Glutamatergic neuron (in vitro differentiated cells): ENCODE measurements at regions not wholly inside any gene's neighbourhood (a gene's known extent, or its start where the extent isn't known, plus 50 kb on each side); places are given as distances from the start of the nearest gene placed in this dataset.

Source experiments
- DNase-seq: peaks from one replicate; pipeline ENCODE4 v3.0.0; 2022
- H3K27ac Mint-ChIP-seq: one replicate; pipeline ENCODE4 v1.8.0; 2020; ENCODE audit warnings: mild to moderate bottlenecking, mixed read lengths, inconsistent platforms; ENCODE audit not compliant: unreplicated experiment
- H3K27me3 Mint-ChIP-seq: one replicate; pipeline ENCODE4 v1.8.0; 2020; ENCODE audit warnings: mild to moderate bottlenecking, moderate library complexity, mixed read lengths, inconsistent platforms; ENCODE audit not compliant: unreplicated experiment
- H3K36me3 Mint-ChIP-seq: one replicate; pipeline ENCODE4 v1.8.0; 2020; ENCODE audit warnings: mild to moderate bottlenecking, mixed read lengths, inconsistent platforms; ENCODE audit not compliant: unreplicated experiment
- H3K4me1 Mint-ChIP-seq: one replicate; pipeline ENCODE4 v1.8.0; 2020; ENCODE audit warnings: mild to moderate bottlenecking, low read depth, mixed read lengths, inconsistent platforms; ENCODE audit not compliant: unreplicated experiment
- H3K4me3 Mint-ChIP-seq: one replicate; pipeline ENCODE4 v1.8.0; 2020; ENCODE audit warnings: mild to moderate bottlenecking, mixed read lengths, inconsistent platforms; ENCODE audit not compliant: unreplicated experiment
- H3K9me3 Mint-ChIP-seq: one replicate; pipeline ENCODE4 v1.8.0; 2020; ENCODE audit warnings: mild to moderate bottlenecking, moderate library complexity, mixed read lengths, inconsistent platforms; ENCODE audit not compliant: unreplicated experiment
- CTCF ChIP-seq: fragments of 200-600 bp; sonication (generic); IDR thresholded peaks from one replicate; pipeline ENCODE4 v1.5.0; 2021; ENCODE audit not compliant: partially characterized antibody, unreplicated experiment

GRCh38 chr6:74991573-74992332 is 214.1 kb downstream of the COL12A1 start:
- peaks cover 6% of the 10 kb centered on the region for H3K36me3 Mint-ChIP-seq
- H3K9me3 Mint-ChIP-seq: no peaks in the 10 kb centered on the region
- no peak overlapping the region for H3K27ac Mint-ChIP-seq
- H3K4me1 Mint-ChIP-seq: no peaks in the 10 kb centered on the region
- no peak for TF ChIP-seq CTCF
- H3K27me3 Mint-ChIP-seq: no peaks in the 10 kb centered on the region
- DNase-seq: no peak
- H3K4me3 Mint-ChIP-seq: no peak overlapping the region

- H3K4me3 Mint-ChIP-seq: no peak overlapping the region
Measured at GRCh38 chr6:74979065-74979766, 226.6 kb downstream of the COL12A1 start.

GRCh38 chr6:74976701-74977100 is 229.2 kb downstream of the COL12A1 start:
- no peaks in the 10 kb centered on the region for H3K4me1 Mint-ChIP-seq
- no peak for TF ChIP-seq CTCF
- no peak overlapping the region for H3K4me3 Mint-ChIP-seq
- DNase-seq: no peak
- H3K9me3 Mint-ChIP-seq: no peaks in the 10 kb centered on the region
- H3K36me3 Mint-ChIP-seq: no peaks in the 10 kb centered on the region
- H3K27ac Mint-ChIP-seq: no peak overlapping the region
- no peaks in the 10 kb centered on the region for H3K27me3 Mint-ChIP-seq

More at GRCh38 chr6:74979065-74979766, 226.6 kb downstream of the COL12A1 start:
- no peaks in the 10 kb centered on the region for H3K36me3 Mint-ChIP-seq
- H3K4me1 Mint-ChIP-seq: no peaks in the 10 kb centered on the region
- DNase-seq: no peak
- TF ChIP-seq CTCF: no peak
- H3K27me3 Mint-ChIP-seq: no peaks in the 10 kb centered on the region
- no peaks in the 10 kb centered on the region for H3K9me3 Mint-ChIP-seq
- H3K27ac Mint-ChIP-seq: no peak overlapping the region

- H3K36me3 Mint-ChIP-seq: no peaks in the 10 kb centered on the region
- H3K4me3 Mint-ChIP-seq: no peak overlapping the region
- H3K27me3 Mint-ChIP-seq: no peaks in the 10 kb centered on the region
- no peak for DNase-seq
- no peaks in the 10 kb centered on the region for H3K9me3 Mint-ChIP-seq
- no peak for TF ChIP-seq CTCF
- no peak overlapping the region for H3K27ac Mint-ChIP-seq
- no peaks in the 10 kb centered on the region for H3K4me1 Mint-ChIP-seq
Measured at GRCh38 chr6:74976026-74976425, 229.8 kb downstream of the COL12A1 start.

- no peak overlapping the region for H3K4me3 Mint-ChIP-seq
- no peaks in the 10 kb centered on the region for H3K4me1 Mint-ChIP-seq
- no peak for DNase-seq
- no peaks in the 10 kb centered on the region for H3K36me3 Mint-ChIP-seq
- no peaks in the 10 kb centered on the region for H3K9me3 Mint-ChIP-seq
- no peak for TF ChIP-seq CTCF
- no peaks in the 10 kb centered on the region for H3K27me3 Mint-ChIP-seq
- no peak overlapping the region for H3K27ac Mint-ChIP-seq
Measured at GRCh38 chr6:74973591-74973990, 232.3 kb downstream of the COL12A1 start.
